ENCODE measurements at regions not wholly inside any gene's neighbourhood (a gene's known extent, or its start where the extent isn't known, plus 50 kb on each side); places are given as distances from the start of the nearest gene placed in this dataset.

GRCh38 chr6:159425421-159425820 lies 256.2 kb downstream of the FNDC1 start:
- TF ChIP-seq FOXP2 (optimal IDR thresholded peaks at IDR 0.05; ENCODE audit: borderline replicate concordance, extremely low read depth, extremely low read length, insufficient read depth): no peak
- TF ChIP-seq REST (IDR thresholded peaks at IDR 0.05; ENCODE audit: insufficient read depth in 1 of 2, low read depth in 2 of 2, low read length in 2 of 2): no peak
- TF ChIP-seq TAF1 (IDR thresholded peaks at IDR 0.05; ENCODE audit: borderline replicate concordance, insufficient read depth, low read length): no peak
- TF ChIP-seq POLR2AphosphoS5 (IDR thresholded peaks at IDR 0.05; ENCODE audit: low read depth, low read length): no peak
- no peak for TF ChIP-seq SIN3A (IDR thresholded peaks at IDR 0.05; ENCODE audit: borderline replicate concordance, insufficient read depth, low read length)
